Thoracic aorta (tissue), 2 donors: ENCODE measurements at regions not wholly inside any gene's neighbourhood (a gene's known extent, or its start where the extent isn't known, plus 50 kb on each side); places are given as distances from the start of the nearest gene placed in this dataset.

ENCODE experiments used
- ATAC-seq: fragments of 150-250 bp; one replicate; pipeline ENCODE4 v1.8.0; 2017; ENCODE audit warnings: low read depth; ENCODE audit not compliant: insufficient number of reproducible peaks, low FRiP score
- DNase-seq: peaks from one replicate; pipeline ENCODE4 v3.0.0-alpha.2; 2020; ENCODE audit warnings: low spot score
- H3K27ac ChIP-seq, 2 donors: fragments of 200-600 bp; sonication (generic); 1 replicate in 1 of 2; 2 replicates in 1 of 2; pipeline ENCODE4 v1.5.1; 2016; ENCODE audit warnings: mild to moderate bottlenecking in 2 of 2, moderate library complexity in 2 of 2
- H3K27me3 ChIP-seq: fragments of 200-600 bp; sonication (generic); replicated peaks from 2 replicates; pipeline ENCODE4 v1.6.0; 2016; ENCODE audit warnings: mild to moderate bottlenecking; ENCODE audit not compliant: insufficient read depth
- H3K36me3 ChIP-seq: fragments of 200-600 bp; sonication (generic); one replicate; pipeline ENCODE4 v1.5.1; 2016
- H3K4me1 ChIP-seq, 2 donors: fragments of 200-600 bp; sonication (generic); 1 replicate in 1 of 2; 2 replicates in 1 of 2; pipeline versions ENCODE4 v1.5.1 to v1.6.0; 2016; ENCODE audit warnings: low read depth in 2 of 2, mild to moderate bottlenecking in 1 of 2; ENCODE audit not compliant: control insufficient read depth in 1 of 2
- H3K4me3 ChIP-seq: fragments of 200-600 bp; sonication (generic); 2 replicates; pipeline ENCODE4 v1.5.1; 2016; ENCODE audit warnings: mild to moderate bottlenecking
- H3K9me3 ChIP-seq: fragments of 200-600 bp; sonication (generic); 2 replicates; pipeline ENCODE4 v1.5.1; 2016
- CTCF ChIP-seq: fragments of 200-600 bp; sonication (generic); IDR thresholded peaks from one replicate; pipeline ENCODE4 v1.5.1; 2019; ENCODE audit warnings: antibody characterized with exemption

GRCh38 chr14:61620130-61620946 is 75.0 kb upstream of the HIF1A start:
- Histone ChIP-seq H3K27ac (peak overlapping the region in 1 of 2 donors; percentile 24), H3K4me3 (no peak overlapping the region)
- no peak for ATAC-seq

GRCh38 chr14:61621444-61621843 is 73.9 kb upstream of the HIF1A start:
- ATAC-seq (no peak), DNase-seq (no peak)
- Histone ChIP-seq H3K4me3 (no peak overlapping the region), H3K4me1 (peaks cover 6 to 12% of the 10 kb centered on the region in 2 donors), H3K27ac (no peak overlapping the region), H3K9me3 (no peaks in the 10 kb centered on the region), H3K36me3 (no peaks in the 10 kb centered on the region), H3K27me3 (no peaks in the 10 kb centered on the region)
- TF ChIP-seq CTCF: no peak

More at GRCh38 chr14:61620130-61620946, 75.0 kb upstream of the HIF1A start:
- Histone ChIP-seq H3K4me1 (peaks cover 8 to 21% of the 10 kb centered on the region in 2 donors), H3K27me3 (no peaks in the 10 kb centered on the region), H3K9me3 (no peaks in the 10 kb centered on the region), H3K36me3 (no peaks in the 10 kb centered on the region)
- DNase-seq: peak; percentile 26
- no peak for TF ChIP-seq CTCF

- H3K9me3 ChIP-seq: no peaks in the 10 kb centered on the region
- H3K36me3 ChIP-seq: no peaks in the 10 kb centered on the region
- ATAC-seq (no peak), DNase-seq (no peak)
- no peak overlapping the region for H3K4me3 ChIP-seq
- no peak for TF ChIP-seq CTCF
- peaks cover 6 to 11% of the 10 kb centered on the region in 2 donors for H3K4me1 ChIP-seq
- H3K27me3 ChIP-seq: no peaks in the 10 kb centered on the region
- no peak overlapping the region for H3K27ac ChIP-seq
These were observed 73.3 kb upstream of the HIF1A start for GRCh38 chr14:61622051-61622450.

- TF ChIP-seq CTCF: no peak
- Histone ChIP-seq H3K36me3 (no peaks in the 10 kb centered on the region), H3K4me1 (peaks cover 6 to 11% of the 10 kb centered on the region in 2 donors), H3K4me3 (no peak overlapping the region), H3K27ac (no peak overlapping the region), H3K9me3 (no peaks in the 10 kb centered on the region), H3K27me3 (no peaks in the 10 kb centered on the region)
- no peak for ATAC-seq
- no peak for DNase-seq
These were observed 71.4 kb upstream of the HIF1A start for GRCh38 chr14:61623927-61624326.

GRCh38 chr14:61625165-61625564 is 70.1 kb upstream of the HIF1A start:
- Histone ChIP-seq H3K4me1 (peaks cover 4 to 9% of the 10 kb centered on the region in 2 donors), H3K4me3 (no peak overlapping the region), H3K27me3 (no peaks in the 10 kb centered on the region), H3K36me3 (no peaks in the 10 kb centered on the region), H3K27ac (no peak overlapping the region), H3K9me3 (no peaks in the 10 kb centered on the region)
- DNase-seq (no peak), ATAC-seq (no peak)
- no peak for TF ChIP-seq CTCF
